Hepatocyte (in vitro differentiated cells): ENCODE measurements at regions not wholly inside any gene's neighbourhood (a gene's known extent, or its start where the extent isn't known, plus 50 kb on each side); places are given as distances from the start of the nearest gene placed in this dataset.
"Not testable (repeated sequence)": the region's sequence is repeated elsewhere in the genome, so short reads cannot be mapped to it uniquely, and the experiment has no call there.

Source experiments
- DNase-seq: peaks from one replicate; pipeline ENCODE4 v3.0.0-alpha.2; 2016; ENCODE audit warnings: low spot score
- H2AFZ ChIP-seq: fragments of 200-600 bp; sonication (generic); 2 replicates; pipeline ENCODE4 v1.6.0; 2016; ENCODE audit warnings: antibody characterized with exemption, mild to moderate bottlenecking
- H3K27ac ChIP-seq: fragments of 200-600 bp; sonication (generic); 2 replicates; pipeline ENCODE4 v1.5.1; 2016; ENCODE audit warnings: mild to moderate bottlenecking
- H3K27me3 ChIP-seq: fragments of 200-600 bp; sonication (generic); 2 replicates; pipeline ENCODE4 v1.6.1; 2016
- H3K36me3 ChIP-seq: fragments of 200-600 bp; sonication (generic); replicated peaks from 2 replicates; pipeline ENCODE4 v1.5.1; 2016; ENCODE audit warnings: low read depth; ENCODE audit not compliant: insufficient read depth
- H3K4me1 ChIP-seq: fragments of 200-600 bp; sonication (generic); 2 replicates; pipeline ENCODE4 v1.5.1; 2016; ENCODE audit warnings: mild to moderate bottlenecking, moderate library complexity; ENCODE audit not compliant: insufficient read depth
- H3K4me2 ChIP-seq: fragments of 200-600 bp; sonication (generic); 2 replicates; pipeline ENCODE4 v1.6.0; 2016
- H3K4me3 ChIP-seq: fragments of 200-600 bp; sonication (generic); 2 replicates; pipeline ENCODE4 v1.5.1; 2016; ENCODE audit warnings: mild to moderate bottlenecking
- H3K79me2 ChIP-seq: fragments of 200-600 bp; sonication (generic); 2 replicates; pipeline ENCODE4 v1.6.0; 2017; ENCODE audit warnings: mild to moderate bottlenecking
- H3K9me2 ChIP-seq: fragments of 200-600 bp; sonication (generic); replicated peaks from 2 replicates; pipeline ENCODE4 v1.6.0; 2017; ENCODE audit warnings: mild to moderate bottlenecking; ENCODE audit not compliant: insufficient read depth
- H3K9me3 ChIP-seq: fragments of 200-600 bp; sonication (generic); 2 replicates; pipeline ENCODE4 v1.5.1; 2016; ENCODE audit warnings: low read depth, mild to moderate bottlenecking
- H4K20me1 ChIP-seq: fragments of 200-600 bp; sonication (generic); 2 replicates; pipeline ENCODE4 v1.6.0; 2016; ENCODE audit warnings: mild to moderate bottlenecking; ENCODE audit not compliant: insufficient read depth, poor library complexity, severe bottlenecking
- CTCF ChIP-seq: fragments of 200-600 bp; sonication (generic); IDR thresholded peaks from 2 replicates; pipeline ENCODE4 v1.5.1; 2016; ENCODE audit warnings: antibody characterized with exemption, mild to moderate bottlenecking; ENCODE audit not compliant: poor library complexity
- EZH2 ChIP-seq: fragments of 200-600 bp; sonication (generic); IDR thresholded peaks from 2 replicates; pipeline ENCODE4 v1.6.1; 2016; ENCODE audit warnings: antibody characterized with exemption, mild to moderate bottlenecking, borderline replicate concordance
- EZH2phosphoT487 ChIP-seq: fragments of 200-600 bp; sonication (generic); IDR thresholded peaks from one replicate; pipeline ENCODE4 v1.6.1; 2018; ENCODE audit warnings: antibody characterized with exemption, mild to moderate bottlenecking, low read depth, moderate library complexity; ENCODE audit not compliant: unreplicated experiment, severe bottlenecking
- WGBS: methylation state at CpG from one replicate; pipeline ENCODE4 v1.1.6; 2016; ENCODE audit warnings: low lambda C conversion rate; ENCODE audit errors: missing lambda C conversion rate; 5-methylcytosine and 5-hydroxymethylcytosine counted together

GRCh38 chr1:53396573-53397268 lies 62.5 kb upstream of the DMRTB1 start:
- no peak overlapping the region for H2AFZ ChIP-seq
- TF ChIP-seq EZH2 (no peak), EZH2phosphoT487 (no peak), CTCF (no peak)
- no peaks in the 10 kb centered on the region for H3K4me1 ChIP-seq
- no peak for DNase-seq
- 62% methylated on average over 8 of the region's 8 CpGs for WGBS
- no peak overlapping the region for H3K4me3 ChIP-seq
- no peaks in the 10 kb centered on the region for H3K27me3 ChIP-seq
- H3K79me2 ChIP-seq = no peaks in the 10 kb centered on the region
- H3K4me2 ChIP-seq = no peak overlapping the region
- H3K27ac ChIP-seq = no peak overlapping the region
- H3K36me3 ChIP-seq = no peaks in the 10 kb centered on the region
- H3K9me3 ChIP-seq = no peaks in the 10 kb centered on the region
- H3K9me2 ChIP-seq = no peaks in the 10 kb centered on the region
- no peaks in the 10 kb centered on the region for H4K20me1 ChIP-seq

- DNase-seq = no peak
Measured at GRCh38 chr1:53398091-53398490, 61.1 kb upstream of the DMRTB1 start.

DNA sequence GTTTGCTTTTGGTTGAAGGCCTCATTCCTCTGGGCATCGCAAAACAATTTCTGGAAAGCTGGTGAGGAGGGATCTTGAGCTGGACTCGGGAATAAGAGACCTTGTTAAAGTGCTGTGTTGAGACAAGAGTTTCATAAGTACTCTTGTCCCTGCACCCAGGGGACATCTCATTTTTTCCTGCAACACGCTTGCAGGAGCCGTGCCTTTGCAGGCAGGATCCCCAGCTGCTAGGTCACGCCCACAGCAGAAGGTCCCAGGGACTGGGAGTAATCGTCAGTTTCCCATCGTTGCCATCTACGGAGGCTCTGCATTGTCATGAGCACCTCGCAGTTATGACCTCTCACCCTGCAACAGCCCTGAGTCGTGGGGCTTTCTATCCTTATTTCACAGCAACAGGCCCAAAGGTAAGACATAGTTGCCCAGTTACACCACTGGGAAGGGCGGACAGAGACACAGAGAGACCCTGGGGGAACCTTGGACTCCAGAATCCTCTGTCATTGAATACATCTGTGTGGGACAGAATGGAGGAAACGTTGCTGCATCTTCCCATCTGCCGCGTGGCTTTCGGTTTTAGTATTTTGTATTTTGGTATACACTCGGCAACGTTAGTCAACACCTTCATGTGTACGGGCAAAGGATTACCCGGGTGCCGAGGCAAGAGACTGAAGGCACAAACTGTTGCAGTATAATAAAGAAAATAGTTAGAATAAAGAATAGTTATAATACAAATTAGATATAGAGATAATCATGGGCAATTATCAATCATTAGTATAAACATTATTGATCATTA lies 60.4 kb upstream of the DMRTB1 start:
- Histone ChIP-seq H3K79me2 (no peaks in the 10 kb centered on the region), H4K20me1 (no peaks in the 10 kb centered on the region), H3K4me1 (no peaks in the 10 kb centered on the region), H3K4me3 (no peak overlapping the region), H3K27ac (no peak overlapping the region), H3K36me3 (no peaks in the 10 kb centered on the region), H3K4me2 (no peak overlapping the region), H3K9me3 (no peaks in the 10 kb centered on the region), H3K27me3 (no peaks in the 10 kb centered on the region), H2AFZ (no peak overlapping the region), H3K9me2 (no peaks in the 10 kb centered on the region)
- 92% methylated on average over 20 of the region's 20 CpGs for WGBS
- TF ChIP-seq EZH2phosphoT487 = no peak
- TF ChIP-seq EZH2 = no peak
- DNase-seq = no peak

More at GRCh38 chr1:53398091-53398490, 61.1 kb upstream of the DMRTB1 start:
- Histone ChIP-seq H3K4me2 (no peak overlapping the region), H3K79me2 (no peaks in the 10 kb centered on the region), H3K27ac (no peak overlapping the region), H4K20me1 (no peaks in the 10 kb centered on the region), H3K4me3 (no peak overlapping the region), H3K4me1 (no peaks in the 10 kb centered on the region), H3K9me3 (no peaks in the 10 kb centered on the region), H3K27me3 (no peaks in the 10 kb centered on the region), H2AFZ (no peak overlapping the region), H3K9me2 (no peaks in the 10 kb centered on the region), H3K36me3 (no peaks in the 10 kb centered on the region)
- no peak for TF ChIP-seq EZH2phosphoT487
- TF ChIP-seq EZH2 = no peak
- TF ChIP-seq CTCF = no peak
- WGBS = 67% methylated on average over 4 of the region's 4 CpGs

- not testable (repeated sequence) for H2AFZ ChIP-seq, H3K4me1 ChIP-seq, H3K36me3 ChIP-seq, H3K4me2 ChIP-seq, H4K20me1 ChIP-seq, H3K4me3 ChIP-seq, H3K27ac ChIP-seq, H3K9me2 ChIP-seq, H3K27me3 ChIP-seq, H3K9me3 ChIP-seq, H3K79me2 ChIP-seq, DNase-seq
- WGBS = 87% methylated on average over 15 of the region's 15 CpGs
Measured at GRCh38 chr1:53399370-53400133, 59.6 kb upstream of the DMRTB1 start.
